ENCODE measurements at regions not wholly inside any gene's neighbourhood (a gene's known extent, or its start where the extent isn't known, plus 50 kb on each side); places are given as distances from the start of the nearest gene placed in this dataset.
"Not testable (repeated sequence)": the region's sequence is repeated elsewhere in the genome, so short reads cannot be mapped to it uniquely, and the experiment has no call there.

- POLR2A ChIA-PET = no interaction called here
- Histone ChIP-seq H3K9me3 (ENCODE audit: control insufficient read depth, insufficient read depth, low read length) (peaks cover 5% of the 10 kb centered on the region; the same call in 1 of the 2 replicates), H3K27me3 (ENCODE audit: control insufficient read depth, insufficient read depth, low read length) (no peaks in the 10 kb centered on the region), H3K4me3 (ENCODE audit: low read depth, low read length) (no peak overlapping the region), H3K27ac (ENCODE audit: low read depth, low read length) (no peak overlapping the region)
- TF ChIP-seq, protein P1, sequence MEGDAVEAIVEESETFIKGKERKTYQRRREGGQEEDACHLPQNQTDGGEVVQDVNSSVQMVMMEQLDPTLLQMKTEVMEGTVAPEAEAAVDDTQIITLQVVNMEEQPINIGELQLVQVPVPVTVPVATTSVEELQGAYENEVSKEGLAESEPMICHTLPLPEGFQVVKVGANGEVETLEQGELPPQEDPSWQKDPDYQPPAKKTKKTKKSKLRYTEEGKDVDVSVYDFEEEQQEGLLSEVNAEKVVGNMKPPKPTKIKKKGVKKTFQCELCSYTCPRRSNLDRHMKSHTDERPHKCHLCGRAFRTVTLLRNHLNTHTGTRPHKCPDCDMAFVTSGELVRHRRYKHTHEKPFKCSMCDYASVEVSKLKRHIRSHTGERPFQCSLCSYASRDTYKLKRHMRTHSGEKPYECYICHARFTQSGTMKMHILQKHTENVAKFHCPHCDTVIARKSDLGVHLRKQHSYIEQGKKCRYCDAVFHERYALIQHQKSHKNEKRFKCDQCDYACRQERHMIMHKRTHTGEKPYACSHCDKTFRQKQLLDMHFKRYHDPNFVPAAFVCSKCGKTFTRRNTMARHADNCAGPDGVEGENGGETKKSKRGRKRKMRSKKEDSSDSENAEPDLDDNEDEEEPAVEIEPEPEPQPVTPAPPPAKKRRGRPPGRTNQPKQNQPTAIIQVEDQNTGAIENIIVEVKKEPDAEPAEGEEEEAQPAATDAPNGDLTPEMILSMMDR (IDR thresholded peaks at IDR 0.05; ENCODE audit: low read depth, low read length) = no peak
- CTCF ChIA-PET = no interaction called here
- DNase-seq (ENCODE audit: low read depth, low spot score) = no peak
Measured at GRCh38 chr2:116810071-116810470, 1004.4 kb upstream of the DDX18 start.

- TF ChIP-seq, protein P1 (IDR thresholded peaks at IDR 0.05; ENCODE audit: low read depth, low read length) = no peak
- no peak for DNase-seq (ENCODE audit: low read depth, low spot score)
- CTCF ChIA-PET = no interaction called here
- Histone ChIP-seq H3K9me3 (ENCODE audit: control insufficient read depth, insufficient read depth, low read length) (peaks cover 5% of the 10 kb centered on the region; the same call in 1 of the 2 replicates), H3K27me3 (ENCODE audit: control insufficient read depth, insufficient read depth, low read length) (no peaks in the 10 kb centered on the region), H3K27ac (ENCODE audit: low read depth, low read length) (no peak overlapping the region), H3K4me3 (ENCODE audit: low read depth, low read length) (no peak overlapping the region)
- POLR2A ChIA-PET = no interaction called here
Measured at GRCh38 chr2:116810645-116811044, 1003.8 kb upstream of the DDX18 start.

DNA sequence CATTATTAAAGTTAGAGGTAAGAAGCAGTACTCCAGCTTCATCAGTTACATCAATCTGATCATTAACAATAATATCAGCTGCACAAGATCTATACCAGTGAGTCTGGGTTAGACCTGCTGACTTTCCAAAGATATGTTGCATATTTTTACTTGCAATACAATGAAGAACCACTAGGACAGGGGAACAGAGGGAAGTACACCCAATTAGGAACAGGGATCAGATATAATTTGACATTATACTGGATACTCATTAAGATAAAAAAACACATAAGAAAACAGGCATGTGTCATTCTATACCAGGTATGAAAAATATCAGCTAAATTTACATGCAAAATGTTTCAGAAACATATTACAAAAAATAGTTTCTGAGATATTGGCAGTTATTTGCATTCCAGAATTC lies 995.1 kb upstream of the DDX18 start:
- TF ChIP-seq, protein P1 (IDR thresholded peaks at IDR 0.05; ENCODE audit: low read depth, low read length) = no peak
- Histone ChIP-seq H3K27ac (ENCODE audit: low read depth, low read length) (no peak overlapping the region), H3K27me3 (ENCODE audit: control insufficient read depth, insufficient read depth, low read length) (no peaks in the 10 kb centered on the region), H3K9me3 (ENCODE audit: control insufficient read depth, insufficient read depth, low read length) (peaks cover 10% of the 10 kb centered on the region; the same call in 1 of the 2 replicates), H3K4me3 (ENCODE audit: low read depth, low read length) (no peak overlapping the region)
- DNase-seq (ENCODE audit: low read depth, low spot score) = no peak
- POLR2A ChIA-PET = no interaction called here
- CTCF ChIA-PET = no interaction called here

DNA sequence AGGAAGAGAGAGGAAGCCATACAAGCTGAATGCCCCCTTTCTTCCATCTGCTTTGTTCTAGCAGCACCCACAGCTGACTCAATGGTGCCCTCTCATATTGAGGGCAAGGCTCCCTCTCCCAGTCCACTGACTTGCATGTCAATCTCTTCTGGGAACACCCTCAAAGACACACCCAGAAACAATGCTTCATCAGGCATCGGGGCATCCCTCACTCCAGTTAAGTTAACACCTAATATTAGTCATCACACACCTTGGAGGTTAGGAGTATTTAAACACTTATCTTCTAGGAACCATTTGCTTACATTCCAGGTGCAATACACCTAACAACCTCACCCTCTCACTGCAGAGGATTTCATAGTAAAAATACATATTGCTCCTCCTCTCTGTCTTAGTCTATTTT lies 993.5 kb upstream of the DDX18 start:
- POLR2A ChIA-PET = no interaction called here
- peaks cover 10% of the 10 kb centered on the region; the same call in 1 of the 2 replicates for H3K9me3 ChIP-seq (ENCODE audit: control insufficient read depth, insufficient read depth, low read length)
- CTCF ChIA-PET = no interaction called here

DNA sequence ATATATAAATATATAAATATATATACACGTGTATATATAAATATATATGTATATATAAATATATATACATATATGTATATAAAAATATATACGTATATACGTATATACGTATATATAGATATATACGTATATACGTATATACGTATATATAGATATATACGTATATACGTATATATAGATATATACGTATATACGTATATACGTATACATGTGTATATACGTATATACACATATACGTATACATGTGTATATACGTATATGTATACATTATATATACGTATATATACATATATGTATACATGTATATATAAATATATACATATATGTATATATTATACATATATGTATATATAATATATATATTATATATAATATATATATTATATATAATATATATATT lies 984.9 kb upstream of the DDX18 start:
- H3K27me3 ChIP-seq (ENCODE audit: control insufficient read depth, insufficient read depth, low read length); H3K9me3 ChIP-seq (ENCODE audit: control insufficient read depth, insufficient read depth, low read length); DNase-seq (ENCODE audit: low read depth, low spot score); H3K27ac ChIP-seq (ENCODE audit: low read depth, low read length); H3K4me3 ChIP-seq (ENCODE audit: low read depth, low read length); POLR2A ChIA-PET; CTCF ChIA-PET: not testable (repeated sequence)

More for the DNA sequence above, 993.5 kb upstream of the DDX18 start:
- Histone ChIP-seq H3K27ac (ENCODE audit: low read depth, low read length) (no peak overlapping the region), H3K27me3 (ENCODE audit: control insufficient read depth, insufficient read depth, low read length) (no peaks in the 10 kb centered on the region), H3K4me3 (ENCODE audit: low read depth, low read length) (no peak overlapping the region)
- DNase-seq (ENCODE audit: low read depth, low spot score) = no peak
- TF ChIP-seq, protein P1 (IDR thresholded peaks at IDR 0.05; ENCODE audit: low read depth, low read length) = no peak

GRCh38 chr2:116832148-116832547 lies 982.3 kb upstream of the DDX18 start:
- POLR2A ChIA-PET = no interaction called here
- H3K27me3 ChIP-seq (ENCODE audit: control insufficient read depth, insufficient read depth, low read length) = no peaks in the 10 kb centered on the region
- H3K9me3 ChIP-seq (ENCODE audit: control insufficient read depth, insufficient read depth, low read length) = peaks cover 4% of the 10 kb centered on the region; the same call in 1 of the 2 replicates
- no peak overlapping the region for H3K4me3 ChIP-seq (ENCODE audit: low read depth, low read length)
- CTCF ChIA-PET = no interaction called here
- DNase-seq (ENCODE audit: low read depth, low spot score) = no peak
- TF ChIP-seq, protein P1 (IDR thresholded peaks at IDR 0.05; ENCODE audit: low read depth, low read length) = no peak
- H3K27ac ChIP-seq (ENCODE audit: low read depth, low read length) = no peak overlapping the region

All from AG04450 (cell line).